ENCODE measurements at regions not wholly inside any gene's neighbourhood (a gene's known extent, or its start where the extent isn't known, plus 50 kb on each side); places are given as distances from the start of the nearest gene placed in this dataset.

- no peak for TF ChIP-seq ATF3 (IDR thresholded peaks at IDR 0.05; ENCODE audit: insufficient read depth, low read depth, low read length)
- no peak for TF ChIP-seq CBX5 (IDR thresholded peaks at IDR 0.05; ENCODE audit: low read depth, low read length)
- TF ChIP-seq EZH2 (IDR thresholded peaks at IDR 0.05; ENCODE audit: low read depth, low read length, severe bottlenecking) = no peak
Observed at GRCh38 chrX:23478056-23478455, 143.4 kb downstream of the PTCHD1 start (continued).
